Aorta (tissue), 5 donors: ENCODE measurements at regions not wholly inside any gene's neighbourhood (a gene's known extent, or its start where the extent isn't known, plus 50 kb on each side); places are given as distances from the start of the nearest gene placed in this dataset.

Experiments
- ATAC-seq: fragments of 200-7000 bp; cut with Tn5 transposase; one replicate; pipeline ENCODE4 v1.9.1; 2022; ENCODE audit warnings: moderate library complexity; ENCODE audit not compliant: low FRiP score
- DNase-seq, 2 donors: peaks; one replicate each; pipeline ENCODE4 v3.0.0-alpha.2; 2020
- H3K27ac ChIP-seq, 2 donors: one replicate each; pipeline ENCODE4 v1.5.1; 2013; ENCODE audit warnings: low read length in 2 of 2, mild to moderate bottlenecking in 2 of 2, moderate library complexity in 2 of 2, control low read depth in 1 of 2, inconsistent platforms in 1 of 2, low read depth in 1 of 2
- H3K27me3 ChIP-seq, 2 donors: one replicate each; pipeline ENCODE4 v1.6.1; 2013; ENCODE audit warnings: control low read depth in 1 of 2, low read length in 1 of 2, mild to moderate bottlenecking in 1 of 2, moderate library complexity in 1 of 2; ENCODE audit not compliant: insufficient read depth in 2 of 2, control insufficient read depth in 1 of 2
- H3K36me3 ChIP-seq, 2 donors: one replicate each; pipeline ENCODE4 v1.6.1; 2013; ENCODE audit warnings: control low read depth in 1 of 2, low read length in 1 of 2, mild to moderate bottlenecking in 1 of 2; ENCODE audit not compliant: insufficient read depth in 2 of 2, control insufficient read depth in 1 of 2
- H3K4me1 ChIP-seq, 2 donors: one replicate each; pipeline ENCODE4 v1.6.1; 2013; ENCODE audit warnings: low read length in 2 of 2, control low read depth in 1 of 2, mild to moderate bottlenecking in 1 of 2, moderate library complexity in 1 of 2; ENCODE audit not compliant: insufficient read depth in 2 of 2, control insufficient read depth in 1 of 2
- H3K4me3 ChIP-seq, 2 donors: one replicate each; pipeline ENCODE4 v1.5.1; 2013; ENCODE audit warnings: low read length in 2 of 2, control low read depth in 1 of 2, mild to moderate bottlenecking in 1 of 2
- H3K9me3 ChIP-seq: one replicate; pipeline ENCODE4 v1.6.1; 2013; ENCODE audit warnings: mild to moderate bottlenecking, low read length; ENCODE audit not compliant: control insufficient read depth
- WGBS, 2 donors: extraction: QIAGEN DNeasy Blood & Tissue Kit; methylation state at CpG; one replicate each; pipeline ENCODE4 v1.1.7; 2013; 5-methylcytosine and 5-hydroxymethylcytosine counted together
- intact Hi-C, 2 donors: fragments of 100-400 bp; cut with DNase I; formaldehyde crosslinking; loops; one replicate each; pipeline versions ENCODE4 v1.14.2 to v1.15.0; 2022
- donor health status: healthy with polysubstance abuse.
- donor health status: Bipolar disorder and iron deficiency.
- donor health status: DM: no; HTN: no; CAD: no.
- donor health status: DM: no; HTN: no; CAD: no.
- donor health status: DM: yes; HTN: yes; CAD: no.

DNA sequence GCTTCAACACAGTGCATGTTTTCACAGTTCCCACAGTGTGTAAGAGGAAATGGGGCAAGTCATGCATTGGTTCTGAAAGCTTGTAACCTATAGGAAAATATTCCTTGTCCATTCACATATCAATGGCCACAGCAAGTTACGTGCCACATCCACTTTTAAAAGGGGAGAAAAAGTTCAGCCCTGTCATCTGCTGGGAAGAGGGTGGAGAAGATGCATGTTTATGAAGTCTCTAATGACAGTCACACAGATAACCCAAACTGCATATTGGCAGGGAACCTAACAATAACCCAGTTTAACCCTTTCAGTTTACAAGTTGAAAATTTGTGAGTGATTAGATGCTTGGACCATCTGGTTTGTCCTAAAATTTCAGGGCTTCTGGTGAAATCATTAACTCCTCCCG is 159.3 kb downstream of the MTRR start:
- Histone ChIP-seq H3K27me3 (no peaks in the 10 kb centered on the region), H3K36me3 (no peaks in the 10 kb centered on the region), H3K27ac (no peak overlapping the region), H3K4me1 (no peaks in the 10 kb centered on the region), H3K4me3 (no peak overlapping the region), H3K9me3 (no peaks in the 10 kb centered on the region)
- ATAC-seq (no peak), DNase-seq (no peak)
- 44 to 72% methylated on average over 2 of the region's 2 CpGs for WGBS, 2 donors
- intact Hi-C loops = no loop called here

DNA sequence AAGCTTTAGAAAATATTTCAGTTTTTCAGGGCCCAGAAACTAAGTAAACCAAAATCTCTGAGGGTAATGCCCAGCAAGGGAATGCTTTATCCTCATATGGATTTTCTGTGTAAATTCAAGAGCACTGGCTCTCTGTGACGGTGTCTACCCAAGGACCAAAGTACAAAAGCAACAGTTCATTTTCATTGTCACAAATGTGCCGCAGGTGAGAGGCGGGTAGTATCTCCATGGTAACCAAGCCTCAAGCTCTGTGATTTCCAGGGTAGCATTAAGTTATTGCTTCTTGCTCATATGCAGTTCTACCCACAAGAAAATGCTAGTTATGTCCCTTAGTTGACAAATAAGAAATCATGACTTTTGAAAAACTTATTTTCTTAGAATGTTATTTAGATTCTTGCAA is 164.3 kb downstream of the MTRR start:
- Histone ChIP-seq H3K36me3 (no peaks in the 10 kb centered on the region), H3K27me3 (no peaks in the 10 kb centered on the region), H3K4me1 (no peaks in the 10 kb centered on the region), H3K9me3 (no peaks in the 10 kb centered on the region), H3K4me3 (no peak overlapping the region), H3K27ac (no peak overlapping the region)
- intact Hi-C loops = no loop called here
- 94 to 96% methylated on average over 3 of the region's 3 CpGs for WGBS, 2 donors
- DNase-seq (no peak), ATAC-seq (no peak)

GRCh38 chr5:8034852-8035251 is 165.9 kb downstream of the MTRR start:
- Histone ChIP-seq H3K27ac (no peak overlapping the region), H3K27me3 (no peaks in the 10 kb centered on the region), H3K4me3 (no peak overlapping the region), H3K36me3 (no peaks in the 10 kb centered on the region), H3K9me3 (no peaks in the 10 kb centered on the region), H3K4me1 (no peaks in the 10 kb centered on the region)
- 65 to 77% methylated on average over 6 of the region's 6 CpGs for WGBS, 2 donors
- intact Hi-C loops = no loop called here
- ATAC-seq (no peak), DNase-seq (no peak)

GRCh38 chr5:8048920-8049319 is 180.0 kb downstream of the MTRR start:
- WGBS, 2 donors = 68 to 83% methylated on average over 1 of the region's 1 CpG
- ATAC-seq = no peak
- H3K4me3 ChIP-seq = no peak overlapping the region

DNA sequence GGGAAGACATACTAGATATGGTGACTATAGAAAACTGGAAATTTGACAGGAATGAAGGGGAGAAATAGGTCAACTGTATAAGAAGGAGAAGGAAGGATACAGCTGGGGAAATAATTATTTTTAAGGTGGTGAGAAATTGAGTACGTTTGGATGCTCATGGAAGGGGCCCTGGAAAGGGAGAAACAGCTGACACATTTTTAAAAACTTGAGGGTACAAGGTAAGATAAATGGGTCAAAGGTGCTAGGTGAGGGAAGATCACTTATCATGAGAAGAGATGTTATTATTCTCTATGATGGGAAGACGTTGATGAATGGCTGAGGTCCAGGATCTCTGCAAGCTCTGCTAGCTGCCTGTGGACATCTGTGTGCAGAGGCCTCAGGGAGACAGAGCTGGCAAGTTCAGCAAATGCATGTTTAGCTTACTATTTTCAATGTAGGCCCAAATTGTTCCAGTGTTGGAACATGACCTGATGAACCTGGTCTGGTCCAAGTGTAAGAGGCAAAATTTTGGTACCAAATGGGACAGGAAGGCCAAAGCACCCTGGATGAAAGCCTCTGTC is 181.7 kb downstream of the MTRR start:
- WGBS, 2 donors = 66 to 74% methylated on average over 2 of the region's 2 CpGs
- no peak for DNase-seq
- Histone ChIP-seq H3K4me3 (no peak overlapping the region), H3K27me3 (no peaks in the 10 kb centered on the region), H3K9me3 (peaks cover 2% of the 10 kb centered on the region), H3K27ac (no peak overlapping the region), H3K36me3 (no peaks in the 10 kb centered on the region), H3K4me1 (no peaks in the 10 kb centered on the region)
- ATAC-seq = no peak
- intact Hi-C loops = no loop called here

More at GRCh38 chr5:8048920-8049319, 180.0 kb downstream of the MTRR start:
- no peak for DNase-seq
- intact Hi-C loops = no loop called here
- H3K27me3 ChIP-seq = no peaks in the 10 kb centered on the region
- H3K4me1 ChIP-seq = no peaks in the 10 kb centered on the region
- no peaks in the 10 kb centered on the region for H3K36me3 ChIP-seq
- no peak overlapping the region for H3K27ac ChIP-seq
- peaks cover 2% of the 10 kb centered on the region for H3K9me3 ChIP-seq

DNA sequence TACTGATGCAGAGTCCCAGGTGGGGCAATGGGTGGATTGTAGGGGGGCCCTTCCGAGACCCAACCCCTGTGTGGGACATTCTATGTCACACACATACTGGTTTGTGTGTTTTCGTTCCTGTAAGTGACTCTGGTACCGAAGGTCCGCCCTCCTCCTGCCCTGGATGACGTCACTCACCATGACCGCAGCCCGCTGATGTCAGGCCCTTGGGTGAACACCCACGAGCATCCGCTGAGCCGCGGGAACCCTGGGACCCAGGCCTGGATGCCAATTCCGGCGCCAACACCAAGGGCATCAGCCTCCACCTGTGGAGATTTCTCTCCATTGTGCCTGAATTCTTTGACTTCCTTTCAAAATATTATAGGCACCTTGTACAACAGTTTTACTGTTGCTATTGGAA is 184.3 kb downstream of the MTRR start:
- Histone ChIP-seq H3K4me1 (no peaks in the 10 kb centered on the region), H3K27me3 (no peaks in the 10 kb centered on the region), H3K27ac (no peak overlapping the region), H3K36me3 (no peaks in the 10 kb centered on the region), H3K9me3 (peaks cover 2% of the 10 kb centered on the region), H3K4me3 (no peak overlapping the region)
- DNase-seq (no peak), ATAC-seq (no peak)
- intact Hi-C loops = no loop called here
- WGBS, 2 donors = 88 to 89% methylated on average over 13 of the region's 13 CpGs

GRCh38 chr5:8057769-8058168 is 188.8 kb downstream of the MTRR start:
- Histone ChIP-seq H3K9me3 (no peaks in the 10 kb centered on the region), H3K36me3 (no peaks in the 10 kb centered on the region), H3K27me3 (no peaks in the 10 kb centered on the region), H3K27ac (no peak overlapping the region), H3K4me1 (no peaks in the 10 kb centered on the region), H3K4me3 (no peak overlapping the region)
- WGBS, 2 donors = 64 to 72% methylated on average over 7 of the region's 7 CpGs
- no peak for DNase-seq
- intact Hi-C loops = no loop called here
- no peak for ATAC-seq

DNA sequence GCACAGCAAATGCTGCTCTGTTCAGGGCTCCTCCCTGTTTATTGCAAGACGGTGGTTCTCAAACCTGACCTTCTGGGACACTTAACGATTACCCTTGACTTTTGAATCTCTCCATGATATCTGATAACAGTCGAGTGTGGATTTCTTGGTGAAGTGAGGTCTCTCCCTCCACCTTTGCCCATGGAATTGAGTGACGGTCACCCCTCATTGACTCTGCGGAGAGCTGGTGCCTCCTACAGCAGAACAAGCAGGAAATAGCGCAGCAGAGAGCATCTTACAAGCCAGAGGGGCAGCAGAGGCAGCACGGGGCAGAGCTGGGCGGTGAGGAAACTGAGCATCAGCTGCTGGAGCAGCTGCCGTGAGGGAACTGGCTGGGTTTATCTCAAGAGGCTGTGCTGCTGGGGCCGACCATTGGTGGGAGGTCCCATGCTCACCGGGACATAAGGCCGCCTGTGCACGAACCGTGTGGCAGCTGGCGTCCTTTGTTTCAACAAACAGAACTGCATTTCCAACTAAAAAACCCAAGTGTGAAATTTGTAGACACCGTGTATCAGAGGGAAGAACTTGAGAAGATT is 189.8 kb downstream of the MTRR start:
- H3K27ac ChIP-seq = no peak overlapping the region
- no peak for DNase-seq
- intact Hi-C loops = no loop called here
- ATAC-seq = no peak
- no peaks in the 10 kb centered on the region for H3K9me3 ChIP-seq
- no peaks in the 10 kb centered on the region for H3K36me3 ChIP-seq
- no peaks in the 10 kb centered on the region for H3K4me1 ChIP-seq
- H3K4me3 ChIP-seq = no peak overlapping the region
- no peaks in the 10 kb centered on the region for H3K27me3 ChIP-seq
- 82 to 85% methylated on average over 16 of the region's 16 CpGs for WGBS, 2 donors

- DNase-seq (no peak), ATAC-seq (no peak)
- intact Hi-C loops = no loop called here
- H3K27me3 ChIP-seq = no peaks in the 10 kb centered on the region
- H3K36me3 ChIP-seq = no peaks in the 10 kb centered on the region
- WGBS, 2 donors = 79 to 86% methylated on average over 4 of the region's 4 CpGs
- no peak overlapping the region for H3K27ac ChIP-seq
- no peaks in the 10 kb centered on the region for H3K9me3 ChIP-seq
- H3K4me3 ChIP-seq = no peak overlapping the region
- no peaks in the 10 kb centered on the region for H3K4me1 ChIP-seq
These were observed 190.4 kb downstream of the MTRR start for GRCh38 chr5:8059337-8059736.
